Vagina (tissue), 2 donors: ENCODE measurements at regions not wholly inside any gene's neighbourhood (a gene's known extent, or its start where the extent isn't known, plus 50 kb on each side); places are given as distances from the start of the nearest gene placed in this dataset.

Experiments
- POLR2A ChIP-seq, 2 donors: fragments of 450-650 bp; IDR thresholded peaks; one replicate each; pipeline ENCODE4 v1.6.1; 2017; ENCODE audit warnings: antibody characterized with exemption in 2 of 2, mild to moderate bottlenecking in 2 of 2, moderate library complexity in 2 of 2
- TF ChIP-seq, protein P1 (sequence below), 3 experiments: fragments of 450-650 bp in 2 of 3; fragments of 200-600 bp in 1 of 3; sonication (generic) in 1 of 3; IDR thresholded peaks; one replicate each; pipeline ENCODE4 v1.5.1; 2017 to 2019; ENCODE audit warnings: antibody characterized with exemption in 3 of 3, mild to moderate bottlenecking in 2 of 3, moderate library complexity in 2 of 3

DNA sequence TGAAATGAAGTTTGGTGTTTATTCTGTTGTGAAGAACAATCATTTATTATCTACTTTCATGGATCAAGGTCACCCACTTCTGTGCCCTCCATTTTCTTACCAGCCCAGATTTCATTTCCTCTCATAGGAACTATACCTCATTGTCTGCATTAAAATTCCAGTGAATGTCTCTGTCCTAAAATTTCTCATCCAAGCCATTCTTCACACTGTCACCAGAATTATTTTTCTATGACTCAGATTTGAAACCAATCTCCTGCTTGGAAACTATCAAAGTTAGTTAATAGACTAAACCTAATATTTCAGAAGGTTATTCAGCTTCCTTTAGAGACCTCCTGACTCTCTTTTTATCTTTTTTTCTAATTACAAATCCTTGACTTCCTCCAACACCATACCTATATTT is 364.1 kb upstream of the CBLB start:
- no peak for TF ChIP-seq POLR2A (IDR thresholded peaks at IDR 0.05)
- TF ChIP-seq, protein P1, sequence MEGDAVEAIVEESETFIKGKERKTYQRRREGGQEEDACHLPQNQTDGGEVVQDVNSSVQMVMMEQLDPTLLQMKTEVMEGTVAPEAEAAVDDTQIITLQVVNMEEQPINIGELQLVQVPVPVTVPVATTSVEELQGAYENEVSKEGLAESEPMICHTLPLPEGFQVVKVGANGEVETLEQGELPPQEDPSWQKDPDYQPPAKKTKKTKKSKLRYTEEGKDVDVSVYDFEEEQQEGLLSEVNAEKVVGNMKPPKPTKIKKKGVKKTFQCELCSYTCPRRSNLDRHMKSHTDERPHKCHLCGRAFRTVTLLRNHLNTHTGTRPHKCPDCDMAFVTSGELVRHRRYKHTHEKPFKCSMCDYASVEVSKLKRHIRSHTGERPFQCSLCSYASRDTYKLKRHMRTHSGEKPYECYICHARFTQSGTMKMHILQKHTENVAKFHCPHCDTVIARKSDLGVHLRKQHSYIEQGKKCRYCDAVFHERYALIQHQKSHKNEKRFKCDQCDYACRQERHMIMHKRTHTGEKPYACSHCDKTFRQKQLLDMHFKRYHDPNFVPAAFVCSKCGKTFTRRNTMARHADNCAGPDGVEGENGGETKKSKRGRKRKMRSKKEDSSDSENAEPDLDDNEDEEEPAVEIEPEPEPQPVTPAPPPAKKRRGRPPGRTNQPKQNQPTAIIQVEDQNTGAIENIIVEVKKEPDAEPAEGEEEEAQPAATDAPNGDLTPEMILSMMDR (IDR thresholded peaks at IDR 0.05), result no peak
